Ishikawa (cell line): ENCODE measurements at regions not wholly inside any gene's neighbourhood (a gene's known extent, or its start where the extent isn't known, plus 50 kb on each side); places are given as distances from the start of the nearest gene placed in this dataset.

Source experiments
- CEBPB ChIP-seq: IDR thresholded peaks from 2 replicates; pipeline ENCODE4 v1.6.1; 2012
- CREB1 ChIP-seq: IDR thresholded peaks from 2 replicates; pipeline ENCODE4 v1.6.1; 2012; ENCODE audit warnings: low read depth
- EGR1 ChIP-seq: IDR thresholded peaks from 2 replicates; pipeline ENCODE4 v1.6.1; 2012
- EP300 ChIP-seq: IDR thresholded peaks from 2 replicates; pipeline ENCODE4 v1.6.1; 2012; ENCODE audit warnings: borderline replicate concordance
- FOXM1 ChIP-seq: IDR thresholded peaks from 2 replicates; pipeline ENCODE4 v1.6.1; 2012; ENCODE audit warnings: low read depth, borderline replicate concordance
- MAX ChIP-seq: IDR thresholded peaks from 2 replicates; pipeline ENCODE4 v1.6.1; 2012
- NFIC ChIP-seq: IDR thresholded peaks from 2 replicates; pipeline ENCODE4 v1.6.1; 2012
- RAD21 ChIP-seq: IDR thresholded peaks from 2 replicates; pipeline ENCODE4 v1.6.1; 2012; ENCODE audit warnings: low read depth
- REST ChIP-seq: IDR thresholded peaks from 2 replicates; pipeline ENCODE4 v1.6.1; 2012; ENCODE audit warnings: low read depth, mild to moderate bottlenecking
- TAF1 ChIP-seq: IDR thresholded peaks from 2 replicates; pipeline ENCODE4 v1.6.1; 2012; ENCODE audit warnings: low read depth, mild to moderate bottlenecking
- TCF12 ChIP-seq: IDR thresholded peaks from 2 replicates; pipeline ENCODE4 v1.6.1; 2012; ENCODE audit warnings: low read depth
- TEAD4 ChIP-seq: IDR thresholded peaks from 2 replicates; pipeline ENCODE4 v1.6.1; 2012
- USF1 ChIP-seq: IDR thresholded peaks from 2 replicates; pipeline ENCODE4 v1.6.1; 2012
- YY1 ChIP-seq: IDR thresholded peaks from 2 replicates; pipeline ENCODE4 v1.6.1; 2012; ENCODE audit warnings: low read depth
- ZBTB7A ChIP-seq: IDR thresholded peaks from 2 replicates; pipeline ENCODE4 v1.6.1; 2012; ENCODE audit warnings: low read depth

GRCh38 chr13:50586414-50587083 is 256.9 kb downstream of the DLEU7 start:
- TF ChIP-seq CREB1, result no peak
- no peak for TF ChIP-seq NFIC
- no peak for TF ChIP-seq RAD21
- TF ChIP-seq TEAD4, result no peak
- TF ChIP-seq REST, result no peak

GRCh38 chr13:50587115-50587514 is 256.4 kb downstream of the DLEU7 start:
- no peak for TF ChIP-seq REST

- no peak for TF ChIP-seq EGR1
- TF ChIP-seq TEAD4, result no peak
- TF ChIP-seq CEBPB, result no peak
Measured at GRCh38 chr13:50587645-50588373, 255.7 kb downstream of the DLEU7 start.

GRCh38 chr13:50588491-50589130 is 254.9 kb downstream of the DLEU7 start:
- no peak for TF ChIP-seq EGR1
- no peak for TF ChIP-seq RAD21
- TF ChIP-seq ZBTB7A, result no peak
- no peak for TF ChIP-seq FOXM1
- no peak for TF ChIP-seq CREB1
- no peak for TF ChIP-seq USF1
- no peak for TF ChIP-seq MAX
- TF ChIP-seq TCF12, result no peak
- no peak for TF ChIP-seq TAF1
- TF ChIP-seq NFIC, result no peak
- no peak for TF ChIP-seq YY1
- no peak for TF ChIP-seq CEBPB
- TF ChIP-seq REST, result no peak
- TF ChIP-seq TEAD4, result no peak

GRCh38 chr13:50589139-50589538 is 254.4 kb downstream of the DLEU7 start:
- TF ChIP-seq TAF1 (no peak), TCF12 (no peak), CREB1 (no peak), MAX (no peak), NFIC (no peak), EGR1 (no peak), EP300 (no peak), TEAD4 (no peak), YY1 (no peak), USF1 (no peak), FOXM1 (no peak), RAD21 (no peak), CEBPB (no peak), ZBTB7A (no peak), REST (no peak)
